ENCODE measurements at regions not wholly inside any gene's neighbourhood (a gene's known extent, or its start where the extent isn't known, plus 50 kb on each side); places are given as distances from the start of the nearest gene placed in this dataset.
A peak's percentile ranks its signal among the peaks of the same experiment; 100 is the strongest.

GRCh38 chr13:67619995-67620380 is 389.9 kb upstream of the PCDH9 start:
- H3K27ac ChIP-seq (ENCODE audit: extremely low read depth, low read depth, low read length): no peak overlapping the region
- no TSS peak for BruUV-seq (replicated peaks)
- ChIA-PET POLR2A (no interaction called here), CTCF (ENCODE audit: low intra/inter-chr PET ratio) (no interaction called here)
- in situ Hi-C loops (cut with MboI) (no loop called here), intact Hi-C loops (cut with micrococcal nuclease) (no loop called here)
- ATAC-seq (no peak), FAIRE-seq (no peak), DNase-seq (ENCODE audit: extremely low read depth in 1 of 4, low spot score in 3 of 4) (no peak)
- no peaks in the 10 kb centered on the region for H3K27me3 ChIP-seq (ENCODE audit: control insufficient read depth in 2 of 2, insufficient read depth in 2 of 2, low read length in 2 of 2)
- H3K4me3 ChIP-seq: no peak overlapping the region
- H2AFZ ChIP-seq (ENCODE audit: low read depth, low read length): no peak overlapping the region
- 0 out of 2 replicates have a peak, but pooled peaks have one; percentile 27 for TF ChIP-seq MEF2A (IDR thresholded peaks at IDR 0.05; ENCODE audit: control insufficient read depth, low read depth, low read length)
- TF ChIP-seq CBFA2T2 (conservative IDR thresholded peaks at IDR 0.05): no peak
- TF ChIP-seq BRD9 (IDR thresholded peaks at IDR 0.05; ENCODE audit: low read depth, partially characterized antibody): no peak
- no peaks in the 10 kb centered on the region for H4K20me1 ChIP-seq (replicated peaks; ENCODE audit: control insufficient read depth, insufficient read depth, low read length)
- H3K9me3 ChIP-seq (replicated peaks; ENCODE audit: control insufficient read depth, insufficient read depth, low read depth, low read length): no peaks in the 10 kb centered on the region
- no peaks in the 10 kb centered on the region for H3K4me1 ChIP-seq (replicated peaks in 1 of 2; ENCODE audit: control insufficient read depth in 2 of 2, insufficient read depth in 2 of 2, low read length in 2 of 2)
- 8% methylated on average over 2 of the region's 2 CpGs for WGBS (ENCODE audit: insufficient coverage, low coverage, missing lambda C conversion rate)
- no peaks in the 10 kb centered on the region for H3K79me2 ChIP-seq (ENCODE audit: control insufficient read depth, insufficient read depth, low read length)
- no peaks in the 10 kb centered on the region for H3K36me3 ChIP-seq (ENCODE audit: control insufficient read depth, insufficient read depth, low read length)
- no peak overlapping the region for H3K4me2 ChIP-seq (ENCODE audit: insufficient read depth, low read length)
- no peak overlapping the region for H3K9ac ChIP-seq (ENCODE audit: insufficient read depth in 1 of 2, low read depth in 2 of 2, low read length in 2 of 2)
- no peaks in the 10 kb centered on the region for H3K9me1 ChIP-seq (ENCODE audit: control insufficient read depth, insufficient read depth, low read length)

GRCh38 chr13:67619351-67619994 is 389.3 kb upstream of the PCDH9 start:
- Histone ChIP-seq H4K20me1 (replicated peaks; ENCODE audit: control insufficient read depth, insufficient read depth, low read length) (no peaks in the 10 kb centered on the region), H2AFZ (ENCODE audit: low read depth, low read length) (no peak overlapping the region), H3K9me1 (ENCODE audit: control insufficient read depth, insufficient read depth, low read length) (no peaks in the 10 kb centered on the region), H3K27ac (ENCODE audit: extremely low read depth, low read depth, low read length) (no peak overlapping the region), H3K4me2 (ENCODE audit: insufficient read depth, low read length) (no peak overlapping the region), H3K4me1 (replicated peaks in 1 of 2; ENCODE audit: control insufficient read depth in 2 of 2, insufficient read depth in 2 of 2, low read length in 2 of 2) (no peaks in the 10 kb centered on the region), H3K36me3 (ENCODE audit: control insufficient read depth, insufficient read depth, low read length) (no peaks in the 10 kb centered on the region), H3K79me2 (ENCODE audit: control insufficient read depth, insufficient read depth, low read length) (no peaks in the 10 kb centered on the region), H3K9ac (ENCODE audit: insufficient read depth in 1 of 2, low read depth in 2 of 2, low read length in 2 of 2) (no peak overlapping the region), H3K27me3 (ENCODE audit: control insufficient read depth in 2 of 2, insufficient read depth in 2 of 2, low read length in 2 of 2) (no peaks in the 10 kb centered on the region), H3K4me3 (no peak overlapping the region), H3K9me3 (replicated peaks; ENCODE audit: control insufficient read depth, insufficient read depth, low read depth, low read length) (no peaks in the 10 kb centered on the region)
- FAIRE-seq (no peak), ATAC-seq (no peak), DNase-seq (ENCODE audit: extremely low read depth in 1 of 4, low spot score in 3 of 4) (no peak)
- in situ Hi-C loops (cut with MboI): no loop called here
- TF ChIP-seq ZNF778 (CRISPR knock-in tag; IDR thresholded peaks at IDR 0.05) (no peak), ZNF75A (CRISPR knock-in tag; IDR thresholded peaks at IDR 0.05) (no peak), MCM2 (IDR thresholded peaks at IDR 0.05; ENCODE audit: low read depth) (no peak), ZZZ3 (IDR thresholded peaks at IDR 0.05) (no peak), ZNF274 (IDR thresholded peaks at IDR 0.05; ENCODE audit: borderline replicate concordance, low read depth, low read length) (no peak), FIP1L1 (IDR thresholded peaks at IDR 0.05; ENCODE audit: low read depth, low read length, poor library complexity, severe bottlenecking) (no peak)
- CTCF ChIA-PET (ENCODE audit: low intra/inter-chr PET ratio): no interaction called here
- POLR2A ChIA-PET: no interaction called here
- intact Hi-C loops (cut with micrococcal nuclease): no loop called here
- BruUV-seq (replicated peaks): no TSS peak

All from K562 (cell line).